Activated CD4-positive, CD25-positive, alpha-beta regulatory T cell treated with anti-CD3 and anti-CD28 coated beads, Interleukin-2, amount 50 U/mL, for 24 hours (primary cell): ENCODE measurements at regions not wholly inside any gene's neighbourhood (a gene's known extent, or its start where the extent isn't known, plus 50 kb on each side); places are given as distances from the start of the nearest gene placed in this dataset.
"Not testable (repeated sequence)": the region's sequence is repeated elsewhere in the genome, so short reads cannot be mapped to it uniquely, and the experiment has no call there.

Source experiments
- ATAC-seq, 2 donors: fragments of 150-1000 bp; cut with Tn5 transposase; one replicate each; pipeline ENCODE4 v1.10.0; 2021; ENCODE audit warnings: mild to moderate bottlenecking in 1 of 2, moderate library complexity in 1 of 2

GRCh38 chr16:79882340-79883005 lies 281.9 kb upstream of the MAF start:
- no peak for ATAC-seq

GRCh38 chr16:79881107-79881506 lies 280.6 kb upstream of the MAF start:
- ATAC-seq, result not testable (repeated sequence)

GRCh38 chr16:79876332-79876730 lies 275.8 kb upstream of the MAF start:
- no peak for ATAC-seq

GRCh38 chr16:79874391-79874790 lies 273.9 kb upstream of the MAF start:
- ATAC-seq, result no peak

- ATAC-seq, result no peak
These were observed 273.3 kb upstream of the MAF start for GRCh38 chr16:79873825-79874224.

GRCh38 chr16:79871906-79872305 lies 271.4 kb upstream of the MAF start:
- no peak for ATAC-seq

GRCh38 chr16:79870016-79870886 lies 269.7 kb upstream of the MAF start:
- no peak for ATAC-seq

- ATAC-seq, result no peak
These were observed 268.9 kb upstream of the MAF start for GRCh38 chr16:79869304-79870015.

- no peak for ATAC-seq
These were observed 268.3 kb upstream of the MAF start for GRCh38 chr16:79868841-79869240.

- ATAC-seq, result no peak
These were observed 267.0 kb upstream of the MAF start for GRCh38 chr16:79867425-79867997.

- no peak for ATAC-seq
These were observed 265.4 kb upstream of the MAF start for GRCh38 chr16:79865918-79866317.

GRCh38 chr16:79864781-79865391 lies 264.3 kb upstream of the MAF start:
- no peak for ATAC-seq

GRCh38 chr16:79864032-79864780 lies 263.7 kb upstream of the MAF start:
- no peak for ATAC-seq

GRCh38 chr16:79863128-79864031 lies 262.8 kb upstream of the MAF start:
- ATAC-seq, result no peak

GRCh38 chr16:79862601-79863000 lies 262.1 kb upstream of the MAF start:
- ATAC-seq, result no peak

GRCh38 chr16:79856581-79856980 lies 256.0 kb upstream of the MAF start:
- no peak for ATAC-seq

GRCh38 chr16:79850348-79850747 lies 249.8 kb upstream of the MAF start:
- ATAC-seq, result no peak

GRCh38 chr16:79849119-79849518 lies 248.6 kb upstream of the MAF start:
- ATAC-seq, result no peak

- no peak for ATAC-seq
These were observed 248.2 kb upstream of the MAF start for GRCh38 chr16:79848719-79849118.

- ATAC-seq, result no peak
These were observed 247.0 kb upstream of the MAF start for GRCh38 chr16:79847569-79847968.

GRCh38 chr16:79847101-79847500 lies 246.6 kb upstream of the MAF start:
- no peak for ATAC-seq
